Stimulated activated CD8-positive, alpha-beta memory T cell treated with anti-CD3 and anti-CD28 coated beads, Interleukin-15, amount 100 ng/mL, for 24 hours (primary cell): ENCODE measurements at regions not wholly inside any gene's neighbourhood (a gene's known extent, or its start where the extent isn't known, plus 50 kb on each side); places are given as distances from the start of the nearest gene placed in this dataset.
"Not testable (repeated sequence)": the region's sequence is repeated elsewhere in the genome, so short reads cannot be mapped to it uniquely, and the experiment has no call there.

Experiments used
- DNase-seq: peaks from one replicate; pipeline ENCODE4 v3.0.0-alpha.2; 2020; ENCODE audit warnings: low read depth

- no peak for DNase-seq
Observed at GRCh38 chr14:56055511-56055910, 62.7 kb upstream of the PELI2 start.

GRCh38 chr14:56056031-56056430, 62.2 kb upstream of the PELI2 start:
- DNase-seq, result no peak

- no peak for DNase-seq
Observed at GRCh38 chr14:56057071-56057741, 61.0 kb upstream of the PELI2 start.

GRCh38 chr14:56057767-56058166, 60.4 kb upstream of the PELI2 start:
- DNase-seq, result no peak

- no peak for DNase-seq
Observed at GRCh38 chr14:56059054-56059453, 59.2 kb upstream of the PELI2 start.

GRCh38 chr14:56061051-56061450, 57.2 kb upstream of the PELI2 start:
- no peak for DNase-seq

GRCh38 chr14:56063131-56063530, 55.1 kb upstream of the PELI2 start:
- DNase-seq, result no peak

- DNase-seq, result no peak
Observed at GRCh38 chr14:56064513-56064912, 53.7 kb upstream of the PELI2 start.

- DNase-seq, result not testable (repeated sequence)
Observed at GRCh38 chr14:56065199-56065598, 53.0 kb upstream of the PELI2 start.

GRCh38 chr14:56065621-56066290, 52.5 kb upstream of the PELI2 start:
- DNase-seq, result no peak
